Nephron progenitor cell (in vitro differentiated cells): ENCODE measurements at regions not wholly inside any gene's neighbourhood (a gene's known extent, or its start where the extent isn't known, plus 50 kb on each side); places are given as distances from the start of the nearest gene placed in this dataset.

Experiments
- DNase-seq: peaks from one replicate; pipeline ENCODE4 v3.0.0; 2021
- H3K27ac Mint-ChIP-seq: 2 replicates; pipeline ENCODE4 v1.8.0; 2021; ENCODE audit warnings: mild to moderate bottlenecking, moderate library complexity, mixed read lengths
- H3K27me3 Mint-ChIP-seq: 2 replicates; pipeline ENCODE4 v1.8.0; 2021; ENCODE audit warnings: mild to moderate bottlenecking, low read depth, mixed read lengths; ENCODE audit not compliant: poor library complexity
- H3K36me3 Mint-ChIP-seq: 2 replicates; pipeline ENCODE4 v1.8.0; 2021; ENCODE audit warnings: low read depth, mixed read lengths
- H3K4me1 Mint-ChIP-seq: 2 replicates; pipeline ENCODE4 v1.8.0; 2021; ENCODE audit warnings: mixed read lengths
- H3K4me3 Mint-ChIP-seq: 2 replicates; pipeline ENCODE4 v1.8.0; 2021; ENCODE audit warnings: mild to moderate bottlenecking, moderate library complexity, mixed read lengths
- H3K9me3 Mint-ChIP-seq: 2 replicates; pipeline ENCODE4 v1.8.0; 2021; ENCODE audit warnings: mild to moderate bottlenecking, moderate library complexity, mixed read lengths
- TF ChIP-seq, protein P1 (sequence below): fragments of 200-600 bp; sonication (generic); IDR thresholded peaks from 2 replicates; pipeline ENCODE4 v1.5.0; 2021; ENCODE audit warnings: antibody characterized with exemption

DNA sequence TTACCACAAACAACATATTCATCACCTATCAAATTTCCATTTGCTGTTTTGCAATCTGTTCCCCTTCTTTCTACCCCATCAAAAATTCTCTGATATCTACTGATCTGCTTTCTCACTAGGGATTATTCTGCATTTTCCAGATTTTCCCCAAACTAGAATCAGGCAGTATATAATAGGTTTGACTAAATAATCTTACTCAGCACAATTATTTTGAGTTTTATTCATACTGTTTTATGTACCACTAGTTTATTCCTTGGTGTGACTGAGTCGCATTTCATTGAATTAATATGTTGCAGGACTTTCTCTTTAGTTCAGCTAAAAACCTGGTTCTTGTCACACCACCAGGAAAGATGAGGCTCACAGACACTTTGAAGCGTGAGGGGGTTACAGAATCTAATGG is 131.4 kb downstream of the CYLC2 start:
- Mint-ChIP-seq H3K27ac (no peak overlapping the region), H3K9me3 (peaks cover 37% of the 10 kb centered on the region), H3K27me3 (no peaks in the 10 kb centered on the region)

DNA sequence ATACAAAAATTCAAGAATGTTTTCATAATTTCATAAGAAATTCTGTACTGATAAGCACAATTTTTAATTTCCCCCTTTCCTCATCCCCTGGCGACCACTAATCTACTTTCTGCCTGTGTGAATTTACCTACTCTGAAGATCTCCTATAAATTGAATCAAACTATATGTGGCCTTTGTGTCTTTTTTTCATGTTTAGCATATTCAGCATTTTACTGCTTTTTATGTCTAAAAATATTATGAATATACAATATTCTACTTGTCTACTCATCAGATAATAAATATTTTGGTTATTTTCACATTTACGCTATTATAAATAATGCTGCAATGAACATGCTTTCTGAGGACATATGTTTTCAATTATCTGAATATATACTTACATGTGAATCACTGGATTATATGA is 144.8 kb downstream of the CYLC2 start:
- Mint-ChIP-seq H3K27ac (no peak overlapping the region), H3K36me3 (no peaks in the 10 kb centered on the region), H3K27me3 (no peaks in the 10 kb centered on the region), H3K4me1 (no peaks in the 10 kb centered on the region), H3K9me3 (peaks cover 5% of the 10 kb centered on the region), H3K4me3 (no peak overlapping the region)
- DNase-seq: no peak
- TF ChIP-seq, protein P1, sequence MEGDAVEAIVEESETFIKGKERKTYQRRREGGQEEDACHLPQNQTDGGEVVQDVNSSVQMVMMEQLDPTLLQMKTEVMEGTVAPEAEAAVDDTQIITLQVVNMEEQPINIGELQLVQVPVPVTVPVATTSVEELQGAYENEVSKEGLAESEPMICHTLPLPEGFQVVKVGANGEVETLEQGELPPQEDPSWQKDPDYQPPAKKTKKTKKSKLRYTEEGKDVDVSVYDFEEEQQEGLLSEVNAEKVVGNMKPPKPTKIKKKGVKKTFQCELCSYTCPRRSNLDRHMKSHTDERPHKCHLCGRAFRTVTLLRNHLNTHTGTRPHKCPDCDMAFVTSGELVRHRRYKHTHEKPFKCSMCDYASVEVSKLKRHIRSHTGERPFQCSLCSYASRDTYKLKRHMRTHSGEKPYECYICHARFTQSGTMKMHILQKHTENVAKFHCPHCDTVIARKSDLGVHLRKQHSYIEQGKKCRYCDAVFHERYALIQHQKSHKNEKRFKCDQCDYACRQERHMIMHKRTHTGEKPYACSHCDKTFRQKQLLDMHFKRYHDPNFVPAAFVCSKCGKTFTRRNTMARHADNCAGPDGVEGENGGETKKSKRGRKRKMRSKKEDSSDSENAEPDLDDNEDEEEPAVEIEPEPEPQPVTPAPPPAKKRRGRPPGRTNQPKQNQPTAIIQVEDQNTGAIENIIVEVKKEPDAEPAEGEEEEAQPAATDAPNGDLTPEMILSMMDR: no peak

More for the DNA sequence above, 131.4 kb downstream of the CYLC2 start:
- TF ChIP-seq, protein P1: no peak
- Mint-ChIP-seq H3K4me3 (no peak overlapping the region), H3K36me3 (no peaks in the 10 kb centered on the region), H3K4me1 (no peaks in the 10 kb centered on the region)
- DNase-seq: no peak

DNA sequence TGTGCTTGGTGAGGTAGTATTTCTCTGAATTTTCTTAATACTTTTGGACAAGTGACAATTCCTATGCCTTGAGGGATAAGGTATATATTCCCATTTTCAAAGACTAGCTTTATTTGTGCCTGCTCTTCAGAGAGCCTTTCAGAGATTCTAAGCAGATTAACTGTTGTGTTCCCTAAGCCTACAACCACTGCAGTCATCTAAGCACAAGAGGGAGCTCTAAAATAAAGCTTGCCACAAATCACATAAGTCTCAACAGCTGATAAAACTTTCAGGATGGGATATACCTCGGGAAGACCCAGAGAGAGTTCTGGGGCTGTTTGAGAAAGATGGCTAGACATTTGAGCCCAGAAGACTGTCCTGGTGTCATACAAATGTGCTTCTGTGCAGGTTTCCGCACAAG is 157.3 kb downstream of the CYLC2 start:
- peaks cover 40% of the 10 kb centered on the region for H3K9me3 Mint-ChIP-seq
- H3K27me3 Mint-ChIP-seq: no peaks in the 10 kb centered on the region
- H3K36me3 Mint-ChIP-seq: no peaks in the 10 kb centered on the region

DNA sequence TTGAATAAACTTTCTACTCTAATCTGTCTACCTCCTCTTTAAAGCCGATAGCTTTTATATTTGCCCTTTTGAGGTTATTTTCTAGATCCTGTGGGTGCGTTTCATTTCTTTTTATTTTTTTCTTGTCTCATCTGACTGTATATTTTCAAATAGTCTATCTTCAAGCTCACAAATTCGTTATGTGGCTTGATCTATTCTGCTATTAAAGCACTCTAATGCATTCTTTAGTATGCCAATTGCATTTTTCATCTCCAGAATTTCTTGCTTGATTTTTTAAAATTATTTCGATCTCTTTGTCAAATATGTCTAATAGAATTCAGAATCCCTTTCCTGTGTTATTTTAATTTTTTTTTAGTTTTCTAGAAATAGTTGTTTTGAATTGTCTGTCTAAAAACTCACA is 172.4 kb downstream of the CYLC2 start:
- H3K4me3 Mint-ChIP-seq: no peak overlapping the region
- TF ChIP-seq, protein P1: no peak
- H3K9me3 Mint-ChIP-seq: peaks cover 29% of the 10 kb centered on the region
- no peak for DNase-seq
- H3K4me1 Mint-ChIP-seq: no peaks in the 10 kb centered on the region
- no peaks in the 10 kb centered on the region for H3K27me3 Mint-ChIP-seq
- H3K27ac Mint-ChIP-seq: no peak overlapping the region
- no peaks in the 10 kb centered on the region for H3K36me3 Mint-ChIP-seq

More for the DNA sequence above, 157.3 kb downstream of the CYLC2 start:
- Mint-ChIP-seq H3K4me1 (no peaks in the 10 kb centered on the region), H3K4me3 (no peak overlapping the region), H3K27ac (no peak overlapping the region)
- DNase-seq: no peak
- TF ChIP-seq, protein P1: no peak

DNA sequence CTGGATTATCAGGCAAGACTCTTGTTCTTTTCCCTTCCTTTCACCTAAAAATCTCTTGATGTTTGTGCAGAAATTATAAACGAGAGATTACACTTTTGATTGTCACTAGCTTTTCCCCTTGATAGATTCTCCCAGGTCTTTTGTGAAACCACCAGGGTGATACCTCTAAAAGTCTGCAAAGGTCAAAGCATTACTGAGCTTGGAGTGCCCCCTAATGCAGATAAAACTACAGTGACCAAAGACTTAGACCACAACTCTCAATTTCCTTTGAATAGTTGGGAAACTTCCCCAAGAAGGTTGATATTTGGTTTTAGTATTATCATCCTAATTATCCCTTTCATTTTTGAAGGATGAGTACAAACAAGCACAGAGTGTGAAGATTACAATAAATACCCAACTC is 173.1 kb downstream of the CYLC2 start:
- no peaks in the 10 kb centered on the region for H3K36me3 Mint-ChIP-seq

DNA sequence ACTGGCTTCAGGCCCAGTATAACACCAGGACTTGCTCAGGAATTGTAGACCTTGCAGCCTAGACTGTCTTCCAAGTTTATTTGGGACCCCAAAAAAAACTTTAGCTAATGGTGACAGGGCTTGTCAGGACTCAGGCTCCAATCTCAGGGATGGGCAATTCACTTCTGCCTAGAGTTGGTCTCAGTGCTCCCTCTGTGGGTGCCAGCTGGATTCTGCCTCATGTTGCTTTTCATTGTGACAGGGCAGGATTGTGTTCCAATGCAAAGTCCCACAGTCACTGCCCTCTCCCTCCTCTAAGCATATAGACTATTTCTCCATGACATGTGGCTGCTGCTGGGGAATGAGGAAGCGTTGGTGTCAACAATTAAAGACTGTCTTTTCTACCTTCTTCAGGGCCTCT is 174.7 kb downstream of the CYLC2 start:
- Mint-ChIP-seq H3K4me3 (no peak overlapping the region), H3K27me3 (no peaks in the 10 kb centered on the region), H3K27ac (no peak overlapping the region), H3K4me1 (no peaks in the 10 kb centered on the region), H3K9me3 (peaks cover 29% of the 10 kb centered on the region), H3K36me3 (no peaks in the 10 kb centered on the region)
- TF ChIP-seq, protein P1: no peak
- no peak for DNase-seq

More for the DNA sequence above, 173.1 kb downstream of the CYLC2 start:
- no peak for DNase-seq
- TF ChIP-seq, protein P1: no peak
- H3K27me3 Mint-ChIP-seq: no peaks in the 10 kb centered on the region
- H3K4me1 Mint-ChIP-seq: no peaks in the 10 kb centered on the region
- no peak overlapping the region for H3K27ac Mint-ChIP-seq
- H3K4me3 Mint-ChIP-seq: no peak overlapping the region
- H3K9me3 Mint-ChIP-seq: peaks cover 29% of the 10 kb centered on the region
